OCI-LY1 (cell line): ENCODE measurements at regions not wholly inside any gene's neighbourhood (a gene's known extent, or its start where the extent isn't known, plus 50 kb on each side); places are given as distances from the start of the nearest gene placed in this dataset.

Source experiments
- H2AFZ ChIP-seq: fragments of 200-600 bp; sonication (generic), shearing (Covaris generic); 2 replicates; pipeline ENCODE4 v1.6.0; 2014; ENCODE audit warnings: antibody characterized with exemption, mild to moderate bottlenecking, low read length
- H3F3A ChIP-seq: fragments of 200-600 bp; sonication (generic), shearing (Covaris generic); 2 replicates; pipeline ENCODE4 v1.6.0; 2014; ENCODE audit warnings: mild to moderate bottlenecking, antibody characterized with exemption, low read length, moderate library complexity; ENCODE audit not compliant: insufficient read depth
- H3K27ac ChIP-seq: fragments of 200-600 bp; sonication (generic); 2 replicates; pipeline ENCODE4 v1.5.1; 2014; ENCODE audit warnings: low read length, mixed run types, mild to moderate bottlenecking, low read depth; ENCODE audit not compliant: poor library complexity, severe bottlenecking
- H3K27me3 ChIP-seq: fragments of 200-600 bp; sonication (generic); 2 replicates; pipeline ENCODE4 v1.6.0; 2014; ENCODE audit warnings: antibody characterized with exemption, mild to moderate bottlenecking, low read length, moderate library complexity; ENCODE audit not compliant: insufficient read depth
- H3K36me3 ChIP-seq: fragments of 200-600 bp; sonication (generic); 2 replicates; pipeline ENCODE4 v1.6.1; 2014; ENCODE audit warnings: mild to moderate bottlenecking, antibody characterized with exemption, low read length, moderate library complexity, mixed read lengths; ENCODE audit not compliant: insufficient read depth
- H3K4me1 ChIP-seq: fragments of 200-600 bp; sonication (generic); 2 replicates; pipeline ENCODE4 v1.5.1; 2014; ENCODE audit warnings: mild to moderate bottlenecking, low read length, moderate library complexity; ENCODE audit not compliant: insufficient read depth, severe bottlenecking
- H3K4me2 ChIP-seq: fragments of 200-600 bp; sonication (generic), shearing (Covaris generic); 2 replicates; pipeline ENCODE4 v1.6.1; 2014; ENCODE audit warnings: low read length
- H3K4me3 ChIP-seq: fragments of 200-600 bp; sonication (generic); 2 replicates; pipeline ENCODE4 v1.5.1; 2014; ENCODE audit warnings: low read length, low read depth, mild to moderate bottlenecking, mixed read lengths; ENCODE audit not compliant: poor library complexity, severe bottlenecking
- H3K79me2 ChIP-seq: fragments of 200-600 bp; shearing (Covaris generic); 2 replicates; pipeline ENCODE4 v1.6.1; 2016; ENCODE audit warnings: mixed run types, low read length, mixed read lengths; ENCODE audit not compliant: insufficient read depth
- H3K9ac ChIP-seq: fragments of 200-600 bp; sonication (generic), shearing (Covaris generic); 2 replicates; pipeline ENCODE4 v1.6.1; 2014; ENCODE audit warnings: mild to moderate bottlenecking, low read length, mixed read lengths
- H3K9me2 ChIP-seq: fragments of 200-600 bp; sonication (generic), shearing (Covaris generic); 2 replicates; pipeline ENCODE4 v1.6.1; 2014; ENCODE audit warnings: low read depth, mild to moderate bottlenecking, low read length, mixed read lengths
- H3K9me3 ChIP-seq: fragments of 200-600 bp; shearing (Covaris generic); 2 replicates; pipeline ENCODE4 v1.6.1; 2014; ENCODE audit warnings: low read length, mixed read lengths
- H4K20me1 ChIP-seq: fragments of 200-600 bp; sonication (generic), shearing (Covaris generic); 2 replicates; pipeline ENCODE4 v1.6.0; 2016; ENCODE audit warnings: mild to moderate bottlenecking, low read length; ENCODE audit not compliant: insufficient read depth
- CTCF ChIP-seq: fragments of 200-600 bp; sonication (generic), shearing (Covaris generic); IDR thresholded peaks from 2 replicates; pipeline ENCODE4 v1.5.1; 2017; ENCODE audit warnings: mild to moderate bottlenecking, antibody characterized with exemption, low read length, moderate library complexity, mixed read lengths
- EZH2 ChIP-seq: fragments of 200-600 bp; sonication (generic), shearing (Covaris generic); IDR thresholded peaks from 2 replicates; pipeline ENCODE4 v1.8.0; 2017; ENCODE audit warnings: borderline replicate concordance, mixed run types, mild to moderate bottlenecking, antibody characterized with exemption, low read length, moderate library complexity, mixed read lengths

- no peaks in the 10 kb centered on the region for H3K79me2 ChIP-seq
- H3K36me3 ChIP-seq = no peaks in the 10 kb centered on the region; the same call in 1 of the 2 replicates
- no peak for TF ChIP-seq CTCF
- no peak for TF ChIP-seq EZH2
- no peak overlapping the region for H3K9ac ChIP-seq
- H2AFZ ChIP-seq = no peak overlapping the region
- no peak overlapping the region for H3K4me3 ChIP-seq
- no peaks in the 10 kb centered on the region for H4K20me1 ChIP-seq
- H3K4me2 ChIP-seq = no peak overlapping the region
- no peaks in the 10 kb centered on the region for H3K9me2 ChIP-seq
- H3F3A ChIP-seq = no peaks in the 10 kb centered on the region
- no peaks in the 10 kb centered on the region for H3K27me3 ChIP-seq
- no peaks in the 10 kb centered on the region for H3K9me3 ChIP-seq
- no peaks in the 10 kb centered on the region for H3K4me1 ChIP-seq
- H3K27ac ChIP-seq = no peak overlapping the region
These were observed 72.3 kb upstream of the GRK3 start for GRCh38 chr22:25492162-25492561.

- H2AFZ ChIP-seq = no peak overlapping the region
- no peak overlapping the region for H3K9ac ChIP-seq
- no peaks in the 10 kb centered on the region for H3K9me3 ChIP-seq
- no peak for TF ChIP-seq EZH2
- no peak for TF ChIP-seq CTCF
- no peak overlapping the region for H3K4me2 ChIP-seq
- no peaks in the 10 kb centered on the region for H4K20me1 ChIP-seq
- H3K4me3 ChIP-seq = no peak overlapping the region
- no peaks in the 10 kb centered on the region for H3K9me2 ChIP-seq
- no peaks in the 10 kb centered on the region for H3F3A ChIP-seq
- H3K27ac ChIP-seq = no peak overlapping the region
- no peaks in the 10 kb centered on the region for H3K79me2 ChIP-seq
- H3K4me1 ChIP-seq = no peaks in the 10 kb centered on the region
- no peaks in the 10 kb centered on the region for H3K27me3 ChIP-seq
- H3K36me3 ChIP-seq = no peaks in the 10 kb centered on the region; the same call in 1 of the 2 replicates
These were observed 71.4 kb upstream of the GRK3 start for GRCh38 chr22:25492841-25493734.

GRCh38 chr22:25493794-25494193 lies 70.7 kb upstream of the GRK3 start:
- Histone ChIP-seq H3F3A (no peaks in the 10 kb centered on the region), H3K79me2 (no peaks in the 10 kb centered on the region), H3K27me3 (no peaks in the 10 kb centered on the region), H3K4me1 (no peaks in the 10 kb centered on the region), H4K20me1 (no peaks in the 10 kb centered on the region), H3K9ac (no peak overlapping the region), H3K9me3 (no peaks in the 10 kb centered on the region), H3K4me2 (no peak overlapping the region), H3K36me3 (no peaks in the 10 kb centered on the region; the same call in 1 of the 2 replicates), H3K9me2 (no peaks in the 10 kb centered on the region), H2AFZ (no peak overlapping the region), H3K27ac (no peak overlapping the region), H3K4me3 (no peak overlapping the region)
- TF ChIP-seq EZH2 (no peak), CTCF (no peak)
